ENCODE measurements at regions not wholly inside any gene's neighbourhood (a gene's known extent, or its start where the extent isn't known, plus 50 kb on each side); places are given as distances from the start of the nearest gene placed in this dataset.

- TF ChIP-seq POLR2A (IDR thresholded peaks at IDR 0.05) (no peak), CTCF (IDR thresholded peaks at IDR 0.05) (no peak)
Observed at GRCh38 chr1:199173356-199173755, 534.5 kb downstream of the PTPRC start.

Data from Peyer's patch (tissue), 4 donors.